ENCODE measurements at regions not wholly inside any gene's neighbourhood (a gene's known extent, or its start where the extent isn't known, plus 50 kb on each side); places are given as distances from the start of the nearest gene placed in this dataset.

- Histone ChIP-seq H3K4me1 (ENCODE audit: control insufficient read depth in 1 of 2, low read depth in 2 of 2) (no peaks in the 10 kb centered on the region), H3K9me3 (no peaks in the 10 kb centered on the region), H3K27ac (no peak overlapping the region), H3K27me3 (replicated peaks; ENCODE audit: insufficient read depth) (no peaks in the 10 kb centered on the region), H3K4me3 (no peak overlapping the region), H3K36me3 (no peaks in the 10 kb centered on the region)
- ATAC-seq (ENCODE audit: insufficient number of reproducible peaks, low FRiP score, low read depth) (no peak), DNase-seq (ENCODE audit: low spot score) (no peak)
- TF ChIP-seq CTCF (IDR thresholded peaks at IDR 0.05), result no peak
These were observed 625.8 kb upstream of the BCHE start for GRCh38 chr3:166462891-166463470.

GRCh38 chr3:166461626-166462025 is 624.4 kb upstream of the BCHE start:
- ATAC-seq (ENCODE audit: insufficient number of reproducible peaks, low FRiP score, low read depth) (no peak), DNase-seq (ENCODE audit: low spot score) (no peak)
- Histone ChIP-seq H3K27ac (no peak overlapping the region), H3K9me3 (no peaks in the 10 kb centered on the region), H3K36me3 (no peaks in the 10 kb centered on the region), H3K4me1 (ENCODE audit: control insufficient read depth in 1 of 2, low read depth in 2 of 2) (no peaks in the 10 kb centered on the region), H3K27me3 (replicated peaks; ENCODE audit: insufficient read depth) (no peaks in the 10 kb centered on the region), H3K4me3 (no peak overlapping the region)
- no peak for TF ChIP-seq CTCF (IDR thresholded peaks at IDR 0.05)

GRCh38 chr3:166457382-166457781 is 620.2 kb upstream of the BCHE start:
- TF ChIP-seq CTCF (IDR thresholded peaks at IDR 0.05), result no peak
- Histone ChIP-seq H3K36me3 (no peaks in the 10 kb centered on the region), H3K4me3 (no peak overlapping the region), H3K27me3 (replicated peaks; ENCODE audit: insufficient read depth) (no peaks in the 10 kb centered on the region), H3K9me3 (no peaks in the 10 kb centered on the region), H3K27ac (no peak overlapping the region), H3K4me1 (ENCODE audit: control insufficient read depth in 1 of 2, low read depth in 2 of 2) (no peaks in the 10 kb centered on the region)
- ATAC-seq (ENCODE audit: insufficient number of reproducible peaks, low FRiP score, low read depth), result no peak
- DNase-seq (ENCODE audit: low spot score), result no peak

GRCh38 chr3:166456286-166456685 is 619.1 kb upstream of the BCHE start:
- H3K27me3 ChIP-seq (replicated peaks; ENCODE audit: insufficient read depth), result no peaks in the 10 kb centered on the region
- DNase-seq (ENCODE audit: low spot score), result no peak
- H3K4me3 ChIP-seq, result no peak overlapping the region
- H3K4me1 ChIP-seq (ENCODE audit: control insufficient read depth in 1 of 2, low read depth in 2 of 2), result no peaks in the 10 kb centered on the region
- H3K36me3 ChIP-seq, result no peaks in the 10 kb centered on the region
- no peak overlapping the region for H3K27ac ChIP-seq
- no peaks in the 10 kb centered on the region for H3K9me3 ChIP-seq
- TF ChIP-seq CTCF (IDR thresholded peaks at IDR 0.05), result no peak
- ATAC-seq (ENCODE audit: insufficient number of reproducible peaks, low FRiP score, low read depth), result no peak

GRCh38 chr3:166455744-166456143 is 618.5 kb upstream of the BCHE start:
- Histone ChIP-seq H3K36me3 (no peaks in the 10 kb centered on the region), H3K4me1 (ENCODE audit: control insufficient read depth in 1 of 2, low read depth in 2 of 2) (no peaks in the 10 kb centered on the region), H3K9me3 (no peaks in the 10 kb centered on the region), H3K27me3 (replicated peaks; ENCODE audit: insufficient read depth) (no peaks in the 10 kb centered on the region), H3K27ac (no peak overlapping the region), H3K4me3 (no peak overlapping the region)
- DNase-seq (ENCODE audit: low spot score) (no peak), ATAC-seq (ENCODE audit: insufficient number of reproducible peaks, low FRiP score, low read depth) (no peak)
- TF ChIP-seq CTCF (IDR thresholded peaks at IDR 0.05), result no peak
